ENCODE measurements at regions not wholly inside any gene's neighbourhood (a gene's known extent, or its start where the extent isn't known, plus 50 kb on each side); places are given as distances from the start of the nearest gene placed in this dataset.

- peak; percentile 100 for TF ChIP-seq ZNF609 (CRISPR knock-in tag; IDR thresholded peaks at IDR 0.05; ENCODE audit: borderline replicate concordance)
- peak; percentile 46; the same call in 1 of the 2 replicates for TF ChIP-seq SALL2 (CRISPR knock-in tag; IDR thresholded peaks at IDR 0.05)
- peak; percentile 67 for TF ChIP-seq MAX (IDR thresholded peaks at IDR 0.05)
- peak; percentile 89 for TF ChIP-seq HNF1B (CRISPR knock-in tag; IDR thresholded peaks at IDR 0.05)
- peak; percentile 43; the same call in 1 of the 2 replicates for TF ChIP-seq SP140L (CRISPR knock-in tag; IDR thresholded peaks at IDR 0.05; ENCODE audit: borderline replicate concordance)
- TF ChIP-seq BCLAF1 (IDR thresholded peaks at IDR 0.05) = no peak
- TF ChIP-seq AHDC1 (CRISPR knock-in tag; IDR thresholded peaks at IDR 0.05; ENCODE audit: borderline replicate concordance) = peak; percentile 100
- peak; percentile 60; the same call in 1 of the 2 replicates for TF ChIP-seq ZBTB42 (CRISPR knock-in tag; IDR thresholded peaks at IDR 0.05)
- peak; percentile 100 for TF ChIP-seq FOXA3 (CRISPR knock-in tag; IDR thresholded peaks at IDR 0.05)
- peak; percentile 99 for TF ChIP-seq TARDBP (CRISPR knock-in tag; IDR thresholded peaks at IDR 0.05)
- TF ChIP-seq ZNF282 (IDR thresholded peaks at IDR 0.05; ENCODE audit: partially characterized antibody) = no peak
- TF ChIP-seq ATF7 (IDR thresholded peaks at IDR 0.05) = peak; percentile 92
- peak; percentile 54; the same call in 1 of the 2 replicates for TF ChIP-seq ATF7 (CRISPR knock-in tag; IDR thresholded peaks at IDR 0.05)
- no peak for TF ChIP-seq ZNF570 (CRISPR knock-in tag; IDR thresholded peaks at IDR 0.05; ENCODE audit: borderline replicate concordance)
These were observed 92.5 kb upstream of the FOXN2 start (continued) for GRCh38 chr2:48221846-48222516.
